HG03460 (cell line): ENCODE measurements at regions not wholly inside any gene's neighbourhood (a gene's known extent, or its start where the extent isn't known, plus 50 kb on each side); places are given as distances from the start of the nearest gene placed in this dataset.

Experiments used
- ATAC-seq: cut with Tn5 transposase; IDR thresholded peaks from one replicate; pipeline ENCODE4 v1.9.1; 2021; ENCODE audit not compliant: unreplicated experiment

DNA sequence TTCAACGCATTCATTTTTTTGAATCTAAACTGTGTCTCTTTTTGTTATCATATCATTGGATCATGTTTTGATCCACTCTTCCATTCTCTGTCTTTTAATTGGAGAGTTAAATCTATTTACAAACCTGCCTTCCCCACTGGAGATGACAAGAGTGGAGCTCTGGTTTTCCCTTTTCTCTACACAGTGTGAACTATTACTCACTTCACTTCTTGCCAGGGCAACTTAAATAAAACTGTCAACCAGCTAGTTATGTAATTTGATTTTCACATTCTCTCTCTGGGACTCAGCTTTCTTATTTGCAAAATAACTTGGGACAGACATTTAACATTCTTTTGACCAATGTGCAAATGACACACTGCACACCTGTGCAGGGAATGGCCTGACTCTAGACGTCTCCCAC is 230.8 kb upstream of the CST7 start:
- ATAC-seq = no peak

DNA sequence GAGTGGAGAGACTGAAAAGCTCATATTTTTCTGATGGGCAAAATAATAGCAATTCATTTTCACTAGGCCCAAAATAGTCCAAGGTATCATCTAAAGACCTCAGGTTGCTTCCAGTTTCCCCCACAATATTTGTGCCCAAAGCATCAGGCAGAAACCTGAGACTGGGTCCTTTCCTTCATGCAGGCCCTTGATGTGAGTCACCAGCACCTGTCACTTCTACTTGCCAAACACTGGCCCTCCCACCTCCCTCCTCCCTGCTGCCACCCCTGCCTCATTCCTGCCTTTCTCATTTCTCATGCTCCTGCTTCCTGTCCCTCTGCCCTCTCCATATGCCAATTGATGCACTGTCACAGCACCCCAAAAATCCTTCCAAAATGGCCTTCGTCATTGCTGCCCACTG is 230.4 kb upstream of the CST7 start:
- no peak for ATAC-seq

GRCh38 chr20:24720957-24721356 is 228.1 kb upstream of the CST7 start:
- ATAC-seq = no peak

DNA sequence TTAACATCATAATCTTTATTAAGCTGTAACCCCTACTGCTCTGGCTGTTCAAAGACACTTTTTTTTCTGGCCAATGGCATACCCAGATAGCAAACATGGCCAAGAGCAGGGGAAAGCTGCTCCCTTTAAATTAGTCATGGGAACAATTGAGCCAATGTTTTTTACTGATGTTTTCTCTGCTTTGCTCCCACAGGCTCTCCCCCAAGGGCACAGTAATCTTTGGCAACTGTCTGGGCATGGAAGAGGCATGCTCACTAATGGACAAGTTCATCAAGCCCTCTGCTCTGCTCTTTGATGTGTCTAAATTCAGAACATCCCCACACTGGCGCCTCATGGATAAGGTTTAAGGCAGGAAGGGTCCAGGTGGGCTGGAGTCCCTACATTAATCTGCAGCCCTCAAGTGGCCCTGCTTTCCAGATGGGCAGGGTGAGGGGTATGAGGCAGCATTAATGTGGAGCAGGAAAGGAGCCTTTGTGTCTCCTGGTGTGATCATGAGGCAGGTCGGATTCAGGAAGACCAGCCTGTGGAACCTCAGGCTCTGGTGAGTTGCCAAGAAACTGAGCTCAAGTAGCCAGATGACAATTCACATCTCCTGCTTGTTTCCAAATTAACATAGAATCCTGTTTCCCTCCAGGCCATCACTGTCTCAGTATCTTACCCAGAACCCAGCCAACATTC is 227.0 kb upstream of the CST7 start:
- no peak for ATAC-seq

GRCh38 chr20:24722586-24722985 is 226.5 kb upstream of the CST7 start:
- no peak for ATAC-seq

DNA sequence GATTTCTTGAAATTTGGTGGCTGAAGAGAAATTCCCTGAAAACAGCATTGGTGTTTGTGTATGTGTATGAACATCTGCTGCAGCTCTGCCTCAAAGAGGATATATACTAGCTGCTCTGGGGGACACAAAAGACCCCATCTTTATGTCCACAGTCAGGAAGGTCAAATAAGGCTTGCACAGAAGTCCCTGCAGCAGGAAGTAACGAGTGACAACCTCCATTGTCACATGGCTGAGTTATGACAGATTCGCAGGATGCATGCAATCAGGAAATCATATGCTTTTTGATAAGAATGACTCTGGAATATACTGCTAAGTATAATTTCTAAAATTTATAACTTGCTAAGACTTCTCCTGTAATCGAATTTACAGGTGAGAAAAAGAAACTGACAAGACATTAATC is 225.9 kb upstream of the CST7 start:
- ATAC-seq = no peak

GRCh38 chr20:24723647-24724352 is 225.3 kb upstream of the CST7 start:
- no peak for ATAC-seq

GRCh38 chr20:24724982-24725533 is 224.0 kb upstream of the CST7 start:
- no peak for ATAC-seq

DNA sequence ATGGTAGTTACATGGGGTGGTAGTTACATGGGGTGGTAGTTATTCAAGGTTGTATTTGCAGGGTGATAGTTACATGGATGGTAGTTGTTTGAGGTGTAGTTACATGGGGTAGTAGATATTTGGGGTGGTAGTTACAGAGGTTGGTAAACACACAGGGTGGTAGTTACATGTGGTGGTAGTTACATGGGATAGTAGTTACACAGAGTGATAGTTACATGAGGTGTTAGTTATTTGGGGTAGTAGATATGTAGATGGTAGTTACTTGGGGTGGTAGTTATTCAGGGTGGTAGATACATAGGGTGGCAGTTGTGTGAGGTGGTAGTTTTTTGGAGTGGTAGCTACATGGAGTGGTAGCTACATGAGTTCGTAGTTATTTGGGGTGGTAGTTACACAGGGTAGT is 221.3 kb upstream of the CST7 start:
- ATAC-seq = no peak

DNA sequence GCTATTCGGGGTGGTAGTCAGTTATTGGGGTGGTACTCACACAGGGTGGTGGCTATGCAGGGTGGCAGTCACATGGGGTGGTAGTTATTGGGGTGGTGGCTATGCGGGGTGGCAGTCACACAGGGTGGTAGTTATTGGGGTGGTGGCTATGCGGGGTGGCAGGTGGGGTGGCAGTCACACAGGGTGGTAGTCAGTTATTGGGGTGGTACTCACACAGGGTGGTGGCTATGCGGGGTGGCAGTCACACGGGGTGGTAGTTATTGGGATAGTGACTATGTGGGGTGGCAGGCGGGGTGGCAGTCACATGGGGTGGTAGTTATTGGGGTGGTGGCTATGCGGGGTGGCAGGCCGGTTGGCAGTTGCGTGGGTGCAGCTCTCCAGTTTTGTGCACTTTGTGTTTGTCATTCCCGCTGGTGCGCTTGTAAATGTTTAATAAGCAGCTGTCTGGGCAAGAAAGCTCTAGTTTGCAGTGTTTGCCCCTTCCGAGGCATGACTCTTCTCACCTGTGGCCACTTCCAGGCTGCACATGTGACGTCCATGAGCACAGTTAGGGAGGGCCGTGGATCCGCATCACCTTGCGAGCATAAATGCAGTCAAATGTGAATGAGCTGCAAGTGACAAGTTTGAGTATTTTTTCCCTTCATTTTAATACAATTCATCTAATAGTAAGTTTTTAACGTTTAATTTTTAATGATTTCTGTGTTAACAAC is 219.0 kb upstream of the CST7 start:
- no peak for ATAC-seq

- ATAC-seq = no peak
Observed at GRCh38 chr20:24730750-24731149, 218.3 kb upstream of the CST7 start.

GRCh38 chr20:24731312-24731711 is 217.8 kb upstream of the CST7 start:
- ATAC-seq = no peak

- ATAC-seq = no peak
Observed at GRCh38 chr20:24732076-24732475, 217.0 kb upstream of the CST7 start.

GRCh38 chr20:24732599-24732998 is 216.5 kb upstream of the CST7 start:
- no peak for ATAC-seq

DNA sequence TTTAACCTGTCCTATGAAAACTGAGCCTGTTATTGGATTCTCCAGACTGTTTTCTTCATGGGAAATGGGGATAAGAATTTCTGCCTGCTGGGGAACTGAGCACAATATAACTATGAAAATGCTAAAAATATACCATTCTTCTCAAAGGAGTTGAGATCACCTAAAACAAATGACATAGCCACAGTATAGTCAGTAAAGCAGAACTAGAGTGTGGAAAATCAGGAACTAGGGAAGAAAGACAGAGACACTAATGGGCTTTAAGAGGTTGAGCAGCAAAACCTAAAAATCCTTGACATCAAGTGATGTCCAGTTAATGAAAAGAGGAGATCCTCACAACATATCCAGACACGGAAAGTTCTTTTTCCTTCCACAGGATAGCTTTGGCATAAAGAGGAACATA is 215.7 kb upstream of the CST7 start:
- ATAC-seq = no peak

GRCh38 chr20:24734139-24734538 is 214.9 kb upstream of the CST7 start:
- ATAC-seq = no peak

DNA sequence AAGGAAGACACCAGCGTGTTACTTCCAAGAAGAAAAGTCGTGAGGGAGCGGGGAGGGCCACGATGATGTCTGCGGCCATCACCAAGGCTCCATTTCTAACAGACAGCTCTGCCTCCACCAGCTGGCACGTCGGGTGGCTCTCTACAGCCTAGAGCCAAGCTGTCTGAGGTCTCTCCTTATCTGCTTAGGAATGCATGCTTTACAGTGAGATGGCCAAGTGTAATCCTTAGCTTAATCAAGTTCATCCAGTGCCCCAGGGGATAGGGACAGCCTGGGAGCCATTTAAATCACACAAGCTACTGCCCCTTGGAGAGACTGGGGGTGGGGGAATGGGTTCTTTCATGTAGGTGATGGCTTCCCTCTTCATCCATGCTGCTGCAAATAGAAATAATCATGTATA is 213.8 kb upstream of the CST7 start:
- no peak for ATAC-seq

DNA sequence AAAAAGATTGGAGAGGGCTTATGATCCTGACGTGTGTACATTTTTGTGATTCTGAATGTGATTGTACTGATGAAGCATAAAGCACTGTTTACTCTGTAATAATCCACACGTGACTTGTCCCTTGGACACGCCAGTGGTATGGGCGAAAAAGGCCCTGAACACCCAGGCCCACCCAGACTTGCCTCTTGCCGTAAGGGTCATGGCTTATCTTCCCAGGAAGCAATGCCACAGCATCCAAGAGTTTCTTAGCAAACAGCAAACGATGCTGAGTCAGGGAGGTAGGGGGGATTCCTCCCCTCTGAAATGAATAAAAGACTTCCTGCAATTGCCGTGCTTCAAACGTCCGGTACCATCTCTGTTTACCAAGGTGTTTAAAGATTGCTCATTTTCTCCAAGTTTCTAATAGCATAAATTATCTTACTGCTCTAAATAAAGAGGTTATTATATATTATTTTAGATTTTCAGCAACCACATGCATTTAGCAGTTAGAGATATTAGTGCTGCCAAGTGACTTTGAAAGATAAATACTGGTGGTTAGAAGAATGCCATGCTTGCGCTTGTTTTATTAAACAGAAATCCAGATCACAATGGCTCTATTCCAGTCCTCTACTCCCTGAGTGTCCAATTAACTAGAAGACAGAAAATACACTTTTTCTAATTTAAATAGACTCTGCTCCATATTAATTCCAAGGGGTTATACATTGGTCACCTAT is 212.8 kb upstream of the CST7 start:
- ATAC-seq = no peak

- no peak for ATAC-seq
Observed at GRCh38 chr20:24736844-24737211, 212.2 kb upstream of the CST7 start.

DNA sequence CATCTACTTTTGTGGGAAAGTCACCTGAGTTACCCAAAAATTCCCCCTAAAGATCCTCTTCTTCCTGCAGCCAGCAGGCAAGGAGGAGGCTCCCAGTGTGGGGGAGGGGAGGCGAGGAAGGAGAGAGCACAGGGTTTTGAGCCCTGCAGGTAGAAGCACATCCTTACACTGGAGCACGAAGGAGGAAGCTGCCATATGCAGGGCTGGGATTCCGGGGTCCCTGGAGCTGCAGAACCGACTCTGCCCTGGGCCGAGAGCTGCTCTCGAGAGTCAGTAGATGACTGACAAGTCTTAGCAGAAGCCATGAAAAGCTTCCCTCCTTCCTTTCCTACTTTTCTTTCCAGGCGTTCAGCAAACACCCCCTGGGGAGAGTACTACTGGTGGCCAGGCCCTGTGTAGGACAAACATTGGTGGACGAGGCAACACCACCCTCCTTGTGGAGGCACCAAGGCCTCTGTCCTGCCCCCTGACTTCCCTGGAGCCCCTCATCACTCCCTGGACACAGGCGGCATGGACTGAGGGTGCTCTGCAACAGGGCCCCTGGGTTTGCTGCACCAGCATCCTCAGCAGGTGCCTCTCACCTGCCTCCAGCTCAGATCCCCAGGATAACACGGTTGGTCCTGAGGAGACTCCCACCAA is 211.7 kb upstream of the CST7 start:
- no peak for ATAC-seq
